ENCODE measurements at regions not wholly inside any gene's neighbourhood (a gene's known extent, or its start where the extent isn't known, plus 50 kb on each side); places are given as distances from the start of the nearest gene placed in this dataset.

- TF ChIP-seq CTCF (IDR thresholded peaks at IDR 0.05): no peak
- no peaks in the 10 kb centered on the region for H3K79me2 ChIP-seq
- H3K4me1 ChIP-seq: no peaks in the 10 kb centered on the region
- no peaks in the 10 kb centered on the region for H3K9me3 ChIP-seq (ENCODE audit: control insufficient read depth, low read length)
- H3K36me3 ChIP-seq (ENCODE audit: control insufficient read depth, insufficient read depth, low read length): no peaks in the 10 kb centered on the region
- no peak overlapping the region for H3K4me3 ChIP-seq (ENCODE audit: low read depth, low read length)
- H3K9ac ChIP-seq: no peak overlapping the region
- H2AFZ ChIP-seq: no peak overlapping the region
- no peak overlapping the region for H3K27ac ChIP-seq
- no peak overlapping the region for H3K4me2 ChIP-seq (ENCODE audit: low read length)
- H3K27me3 ChIP-seq (ENCODE audit: control insufficient read depth, insufficient read depth, low read length): no peaks in the 10 kb centered on the region
These were observed 119.6 kb upstream of the CTTNBP2 start for GRCh38 chr7:117992635-117993376.

DNA sequence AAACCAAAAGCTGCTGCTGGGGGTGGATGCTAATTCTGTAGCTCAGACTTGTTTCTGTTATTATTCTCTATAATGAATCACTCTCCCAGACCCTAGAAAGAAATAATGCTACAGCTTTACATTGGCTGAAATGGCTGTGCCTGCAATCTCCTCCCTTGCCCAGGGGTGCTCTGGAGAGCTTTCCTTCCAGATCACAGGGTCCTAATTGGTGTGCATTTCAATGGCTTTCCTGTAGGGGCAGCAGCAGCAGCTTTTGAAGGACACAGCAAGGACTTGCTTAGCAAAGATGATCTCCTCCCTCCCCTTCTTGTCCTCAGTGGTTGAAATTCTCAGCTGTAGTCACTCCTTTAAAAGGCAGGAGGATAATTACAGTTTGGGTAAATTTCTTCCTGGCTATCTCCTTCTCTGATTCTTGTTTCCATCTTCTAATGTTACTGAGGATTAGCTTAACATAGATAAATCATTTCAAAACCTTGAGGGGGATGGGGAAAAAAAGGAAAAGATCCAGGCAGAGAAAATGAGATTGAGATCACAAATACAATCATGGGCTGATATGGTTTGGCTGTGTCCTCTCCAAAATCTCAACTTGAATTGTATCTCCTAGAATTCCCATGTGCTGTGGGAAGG lies 120.2 kb upstream of the CTTNBP2 start:
- no peaks in the 10 kb centered on the region for H3K9me3 ChIP-seq (ENCODE audit: control insufficient read depth, low read length)

DNA sequence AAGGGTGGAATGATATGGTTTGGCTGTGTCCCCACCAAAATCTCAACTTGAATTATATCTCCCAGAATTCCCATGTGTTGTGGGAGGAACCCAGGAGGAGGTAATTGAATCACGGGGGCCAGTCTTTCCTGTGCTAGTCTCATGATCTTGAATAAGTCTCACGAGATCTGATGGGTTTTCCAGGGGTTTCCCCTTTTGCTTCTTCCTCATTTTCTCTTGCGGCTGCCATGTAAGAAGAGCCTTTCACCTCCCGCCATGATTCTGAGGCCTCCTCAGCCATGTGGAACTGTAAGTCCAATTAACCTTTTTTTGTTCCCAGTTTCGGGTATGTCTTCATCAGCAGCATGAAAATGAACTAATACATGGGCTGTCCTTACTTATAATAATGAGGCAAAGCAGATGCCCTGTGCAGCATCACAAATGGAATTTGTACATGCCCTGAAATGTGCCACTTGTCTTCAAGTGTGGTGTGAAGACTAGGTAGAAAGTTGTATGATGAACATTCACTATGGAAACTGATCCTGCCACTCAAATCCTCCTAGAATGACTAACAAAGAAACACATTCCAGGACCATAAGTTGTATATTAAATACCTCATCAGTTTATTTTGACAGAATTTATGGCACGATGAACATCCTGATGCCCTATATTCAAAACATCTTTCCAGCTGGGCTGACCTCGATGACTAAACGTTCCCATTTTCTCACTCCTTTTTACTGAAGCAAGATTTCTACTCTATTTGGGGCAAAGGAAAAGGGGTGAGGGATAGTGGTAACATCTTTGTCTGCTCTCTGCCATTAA lies 122.8 kb upstream of the CTTNBP2 start:
- no peak for TF ChIP-seq CTCF (IDR thresholded peaks at IDR 0.05)
- Histone ChIP-seq H3K9ac (no peak overlapping the region), H3K4me2 (ENCODE audit: low read length) (no peak overlapping the region), H3K4me3 (ENCODE audit: low read depth, low read length) (no peak overlapping the region), H3K9me3 (ENCODE audit: control insufficient read depth, low read length) (no peaks in the 10 kb centered on the region), H3K4me1 (no peaks in the 10 kb centered on the region), H3K27ac (no peak overlapping the region), H2AFZ (no peak overlapping the region), H3K27me3 (ENCODE audit: control insufficient read depth, insufficient read depth, low read length) (no peaks in the 10 kb centered on the region), H3K79me2 (no peaks in the 10 kb centered on the region), H3K36me3 (ENCODE audit: control insufficient read depth, insufficient read depth, low read length) (no peaks in the 10 kb centered on the region)

More for the DNA sequence above, 120.2 kb upstream of the CTTNBP2 start:
- no peaks in the 10 kb centered on the region for H3K79me2 ChIP-seq
- no peaks in the 10 kb centered on the region for H3K36me3 ChIP-seq (ENCODE audit: control insufficient read depth, insufficient read depth, low read length)
- no peak overlapping the region for H3K4me3 ChIP-seq (ENCODE audit: low read depth, low read length)
- no peak overlapping the region for H3K27ac ChIP-seq
- no peaks in the 10 kb centered on the region for H3K27me3 ChIP-seq (ENCODE audit: control insufficient read depth, insufficient read depth, low read length)
- H2AFZ ChIP-seq: no peak overlapping the region
- TF ChIP-seq CTCF (IDR thresholded peaks at IDR 0.05): peak; percentile 70
- no peaks in the 10 kb centered on the region for H3K4me1 ChIP-seq
- H3K4me2 ChIP-seq (ENCODE audit: low read length): no peak overlapping the region
- no peak overlapping the region for H3K9ac ChIP-seq

DNA sequence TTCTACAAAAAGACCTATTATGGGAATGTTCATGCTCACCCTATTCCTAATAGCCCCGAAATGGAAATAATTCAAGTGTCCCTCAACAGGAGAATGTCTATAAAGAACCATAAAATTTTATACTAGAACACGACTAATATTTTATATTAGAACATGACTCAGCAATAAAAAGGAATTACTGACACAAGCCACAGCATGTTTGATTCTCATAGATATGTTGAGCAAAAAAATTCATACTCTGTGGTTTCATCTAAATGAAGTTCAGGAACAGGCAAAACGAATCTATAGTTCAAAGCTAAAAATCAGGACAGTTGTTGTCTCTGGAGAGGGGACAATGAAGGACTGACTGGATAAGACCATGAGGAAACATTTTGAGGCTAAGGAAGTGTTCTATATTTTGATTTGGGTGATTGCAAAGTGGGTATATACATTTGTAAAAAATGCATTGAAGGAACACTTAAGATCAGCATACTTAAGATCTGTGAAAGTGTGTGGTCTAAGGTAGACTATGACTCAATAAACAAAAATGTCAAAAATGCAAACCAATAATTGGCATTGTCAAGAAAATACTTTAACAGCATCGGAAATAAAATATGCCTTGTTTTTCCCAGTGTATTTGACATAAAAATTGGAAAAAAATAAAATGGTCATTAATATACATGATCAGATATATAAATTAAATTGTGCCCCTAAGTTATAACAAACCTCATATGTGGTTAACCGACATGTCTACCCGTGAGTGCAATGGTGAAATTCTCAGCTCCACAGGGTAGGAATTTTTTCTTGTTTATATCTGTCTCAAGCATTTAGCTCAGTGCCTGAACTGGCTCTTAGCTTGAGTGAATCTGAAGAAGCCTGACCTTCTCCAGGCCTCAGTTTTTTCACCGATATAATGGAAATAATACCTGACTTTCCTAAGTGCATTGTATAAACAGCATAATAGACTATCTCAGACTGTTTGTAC lies 124.9 kb upstream of the CTTNBP2 start:
- Histone ChIP-seq H3K9ac (no peak overlapping the region), H3K27ac (no peak overlapping the region), H3K27me3 (ENCODE audit: control insufficient read depth, insufficient read depth, low read length) (no peaks in the 10 kb centered on the region), H3K9me3 (ENCODE audit: control insufficient read depth, low read length) (no peaks in the 10 kb centered on the region), H3K4me2 (ENCODE audit: low read length) (no peak overlapping the region), H3K4me1 (no peaks in the 10 kb centered on the region), H3K79me2 (no peaks in the 10 kb centered on the region), H3K36me3 (ENCODE audit: control insufficient read depth, insufficient read depth, low read length) (no peaks in the 10 kb centered on the region), H2AFZ (no peak overlapping the region), H3K4me3 (ENCODE audit: low read depth, low read length) (no peak overlapping the region)
- no peak for TF ChIP-seq CTCF (IDR thresholded peaks at IDR 0.05)
